Neural cell (in vitro differentiated cells): ENCODE measurements at regions not wholly inside any gene's neighbourhood (a gene's known extent, or its start where the extent isn't known, plus 50 kb on each side); places are given as distances from the start of the nearest gene placed in this dataset.

Experiments used
- H2AFZ ChIP-seq: fragments of 200-600, 300-800 bp; sonication (generic), shearing (Covaris generic); 2 replicates; pipeline ENCODE4 v1.6.0; 2014; ENCODE audit warnings: low read depth, mild to moderate bottlenecking, antibody characterized with exemption, low read length, moderate library complexity
- H3F3A ChIP-seq: fragments of 200-600 bp; shearing (Covaris generic); 2 replicates; pipeline ENCODE4 v1.6.1; 2016; ENCODE audit warnings: mild to moderate bottlenecking, moderate library complexity, mixed read lengths, antibody characterized with exemption, low read length; ENCODE audit not compliant: insufficient read depth, poor library complexity, severe bottlenecking
- H3K27ac ChIP-seq: fragments of 200-600, 300-800 bp; sonication (generic), shearing (Covaris generic); 2 replicates; pipeline ENCODE4 v1.5.1; 2014; ENCODE audit warnings: mild to moderate bottlenecking, low read length, moderate library complexity
- H3K27me3 ChIP-seq: fragments of 300-800, 200-600 bp; sonication (generic), shearing (Covaris generic); 2 replicates; pipeline ENCODE4 v1.6.0; 2014; ENCODE audit warnings: mild to moderate bottlenecking, low read depth, low read length, moderate library complexity; ENCODE audit not compliant: insufficient read depth
- H3K36me3 ChIP-seq: fragments of 300-800, 200-600 bp; sonication (generic), shearing (Covaris generic); 2 replicates; pipeline ENCODE4 v1.5.1; 2014; ENCODE audit warnings: mild to moderate bottlenecking, antibody characterized with exemption, low read length, moderate library complexity; ENCODE audit not compliant: insufficient read depth
- H3K4me2 ChIP-seq: fragments of 300-800, 200-600 bp; sonication (generic), shearing (Covaris generic); 2 replicates; pipeline ENCODE4 v1.6.0; 2014; ENCODE audit warnings: mild to moderate bottlenecking, low read length
- H3K4me3 ChIP-seq: fragments of 300-800, 200-600 bp; sonication (generic), shearing (Covaris generic); 2 replicates; pipeline ENCODE4 v1.5.1; 2014; ENCODE audit warnings: mild to moderate bottlenecking, low read length, moderate library complexity
- H3K79me2 ChIP-seq: fragments of 200-600 bp; shearing (Covaris generic); replicated peaks from 2 replicates; pipeline ENCODE4 v1.6.0; 2014; ENCODE audit warnings: mild to moderate bottlenecking, low read length, moderate library complexity; ENCODE audit not compliant: insufficient read depth
- H3K9ac ChIP-seq: fragments of 300-800, 200-600 bp; sonication (generic), shearing (Covaris generic); 2 replicates; pipeline ENCODE4 v1.6.1; 2016; ENCODE audit warnings: mild to moderate bottlenecking, low read length, mixed read lengths
- H3K9me2 ChIP-seq: fragments of 200-600 bp; shearing (Covaris generic); 2 replicates; pipeline ENCODE4 v1.6.1; 2016; ENCODE audit warnings: mild to moderate bottlenecking, low read length, mixed read lengths; ENCODE audit not compliant: insufficient read depth
- H3K9me3 ChIP-seq: fragments of 200-600, 300-800 bp; sonication (generic), shearing (Covaris generic); 2 replicates; pipeline ENCODE4 v1.6.1; 2016; ENCODE audit warnings: mild to moderate bottlenecking, mixed run types, low read length, moderate library complexity, mixed read lengths
- H4K20me1 ChIP-seq: fragments of 200-600 bp; shearing (Covaris generic); 2 replicates; pipeline ENCODE4 v1.6.1; 2016; ENCODE audit warnings: mild to moderate bottlenecking, mixed run types; ENCODE audit not compliant: insufficient read depth
- CTCF ChIP-seq: fragments of 450-650 bp; IDR thresholded peaks from 2 replicates; pipeline ENCODE4 v1.5.1; 2014; ENCODE audit warnings: antibody characterized with exemption, mild to moderate bottlenecking, moderate library complexity; ENCODE audit not compliant: poor library complexity, severe bottlenecking
- EP300 ChIP-seq: fragments of 450-650 bp; conservative IDR thresholded peaks from 2 replicates; pipeline ENCODE4 v1.6.1; 2014; ENCODE audit warnings: antibody characterized with exemption, mild to moderate bottlenecking, moderate library complexity; ENCODE audit not compliant: poor library complexity, severe bottlenecking
- EZH2 ChIP-seq: fragments of 200-600, 300-800 bp; shearing (Covaris generic), sonication (generic); IDR thresholded peaks from 2 replicates; pipeline ENCODE4 v1.6.1; 2014; ENCODE audit warnings: antibody characterized with exemption, low read length, borderline replicate concordance, mild to moderate bottlenecking; ENCODE audit not compliant: insufficient read depth, poor library complexity, severe bottlenecking
- MXI1 ChIP-seq: fragments of 450-650 bp; conservative IDR thresholded peaks from 2 replicates; pipeline ENCODE4 v1.6.1; 2014; ENCODE audit warnings: antibody characterized with exemption, mild to moderate bottlenecking; ENCODE audit not compliant: poor library complexity, severe bottlenecking
- POLR2AphosphoS5 ChIP-seq: IDR thresholded peaks from 2 replicates; pipeline ENCODE4 v1.6.1; 2012
- RAD21 ChIP-seq: fragments of 450-650 bp; conservative IDR thresholded peaks from 2 replicates; pipeline ENCODE4 v1.6.1; 2014; ENCODE audit warnings: antibody characterized with exemption, mild to moderate bottlenecking, moderate library complexity
- SMC3 ChIP-seq: fragments of 450-650 bp; conservative IDR thresholded peaks from 2 replicates; pipeline ENCODE4 v1.6.1; 2014; ENCODE audit warnings: antibody characterized with exemption, mild to moderate bottlenecking, moderate library complexity; ENCODE audit not compliant: poor library complexity
- TAF1 ChIP-seq: IDR thresholded peaks from 2 replicates; pipeline ENCODE4 v1.6.1; 2012; ENCODE audit warnings: low read depth
- TF ChIP-seq, protein P1 (sequence below): IDR thresholded peaks from 2 replicates; pipeline ENCODE4 v1.6.1; 2012; ENCODE audit warnings: borderline replicate concordance

DNA sequence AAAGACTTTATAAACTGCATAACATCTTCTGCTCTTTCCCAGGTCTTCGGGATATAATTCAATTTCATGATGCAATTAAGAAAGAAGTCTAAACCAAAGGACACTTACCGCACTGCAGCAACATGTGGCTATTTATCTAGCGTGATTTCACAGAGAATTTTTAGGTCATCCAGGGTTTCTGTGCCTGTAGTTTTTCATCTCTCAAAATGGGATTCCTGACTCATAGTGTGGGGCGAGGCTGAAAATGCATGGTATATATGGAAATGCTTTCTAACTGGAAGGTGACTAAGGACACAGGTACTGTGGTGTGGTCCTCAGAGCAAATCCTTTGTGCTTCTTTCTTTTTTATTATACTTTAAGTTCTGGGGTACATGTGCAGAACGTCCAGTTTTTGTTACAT lies 557.7 kb upstream of the KLF4 start:
- H3K27me3 ChIP-seq, result no peaks in the 10 kb centered on the region
- no peak overlapping the region for H3K9ac ChIP-seq
- H3K79me2 ChIP-seq, result no peaks in the 10 kb centered on the region
- H3K36me3 ChIP-seq, result no peaks in the 10 kb centered on the region
- no peaks in the 10 kb centered on the region for H4K20me1 ChIP-seq
- H3K27ac ChIP-seq, result no peak overlapping the region
- no peaks in the 10 kb centered on the region for H3F3A ChIP-seq
- H3K4me2 ChIP-seq, result no peak overlapping the region
- no peak overlapping the region for H2AFZ ChIP-seq
- no peak for TF ChIP-seq POLR2AphosphoS5
- TF ChIP-seq, protein P1, sequence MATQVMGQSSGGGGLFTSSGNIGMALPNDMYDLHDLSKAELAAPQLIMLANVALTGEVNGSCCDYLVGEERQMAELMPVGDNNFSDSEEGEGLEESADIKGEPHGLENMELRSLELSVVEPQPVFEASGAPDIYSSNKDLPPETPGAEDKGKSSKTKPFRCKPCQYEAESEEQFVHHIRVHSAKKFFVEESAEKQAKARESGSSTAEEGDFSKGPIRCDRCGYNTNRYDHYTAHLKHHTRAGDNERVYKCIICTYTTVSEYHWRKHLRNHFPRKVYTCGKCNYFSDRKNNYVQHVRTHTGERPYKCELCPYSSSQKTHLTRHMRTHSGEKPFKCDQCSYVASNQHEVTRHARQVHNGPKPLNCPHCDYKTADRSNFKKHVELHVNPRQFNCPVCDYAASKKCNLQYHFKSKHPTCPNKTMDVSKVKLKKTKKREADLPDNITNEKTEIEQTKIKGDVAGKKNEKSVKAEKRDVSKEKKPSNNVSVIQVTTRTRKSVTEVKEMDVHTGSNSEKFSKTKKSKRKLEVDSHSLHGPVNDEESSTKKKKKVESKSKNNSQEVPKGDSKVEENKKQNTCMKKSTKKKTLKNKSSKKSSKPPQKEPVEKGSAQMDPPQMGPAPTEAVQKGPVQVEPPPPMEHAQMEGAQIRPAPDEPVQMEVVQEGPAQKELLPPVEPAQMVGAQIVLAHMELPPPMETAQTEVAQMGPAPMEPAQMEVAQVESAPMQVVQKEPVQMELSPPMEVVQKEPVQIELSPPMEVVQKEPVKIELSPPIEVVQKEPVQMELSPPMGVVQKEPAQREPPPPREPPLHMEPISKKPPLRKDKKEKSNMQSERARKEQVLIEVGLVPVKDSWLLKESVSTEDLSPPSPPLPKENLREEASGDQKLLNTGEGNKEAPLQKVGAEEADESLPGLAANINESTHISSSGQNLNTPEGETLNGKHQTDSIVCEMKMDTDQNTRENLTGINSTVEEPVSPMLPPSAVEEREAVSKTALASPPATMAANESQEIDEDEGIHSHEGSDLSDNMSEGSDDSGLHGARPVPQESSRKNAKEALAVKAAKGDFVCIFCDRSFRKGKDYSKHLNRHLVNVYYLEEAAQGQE, result no peak
- no peak for TF ChIP-seq EZH2
- no peaks in the 10 kb centered on the region for H3K9me3 ChIP-seq
- H3K4me3 ChIP-seq, result no peak overlapping the region
- H3K9me2 ChIP-seq, result no peaks in the 10 kb centered on the region

DNA sequence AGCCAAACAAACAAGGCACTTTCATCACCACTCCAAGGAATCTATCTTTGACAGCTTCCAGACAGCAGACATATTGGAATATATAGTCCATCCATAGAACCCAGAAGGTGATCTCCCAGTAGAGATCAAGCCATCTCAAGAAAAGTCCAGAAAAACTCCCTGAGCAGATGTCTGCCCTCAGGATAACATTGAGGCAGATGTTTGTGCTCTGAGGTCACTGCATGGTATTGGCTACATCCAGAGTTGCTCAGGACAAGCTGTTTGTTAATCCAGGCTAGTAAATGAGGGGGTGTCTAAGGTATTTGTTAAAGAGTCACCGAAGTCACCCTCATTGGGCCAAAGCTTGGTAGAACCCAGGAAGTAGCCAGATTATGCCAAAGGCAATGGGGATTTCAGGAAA lies 556.3 kb upstream of the KLF4 start:
- TF ChIP-seq POLR2AphosphoS5 (no peak), EZH2 (no peak), MXI1 (no peak), CTCF (no peak), EP300 (no peak), RAD21 (no peak), SMC3 (no peak), TAF1 (no peak)
- TF ChIP-seq, protein P1, result no peak
- H3K9me2 ChIP-seq, result no peaks in the 10 kb centered on the region
- no peaks in the 10 kb centered on the region for H3K36me3 ChIP-seq
- H4K20me1 ChIP-seq, result no peaks in the 10 kb centered on the region
- H3K79me2 ChIP-seq, result no peaks in the 10 kb centered on the region
- H3K4me3 ChIP-seq, result no peak overlapping the region
- H3K27ac ChIP-seq, result no peak overlapping the region
- H2AFZ ChIP-seq, result no peak overlapping the region
- no peaks in the 10 kb centered on the region for H3K27me3 ChIP-seq
- no peak overlapping the region for H3K4me2 ChIP-seq
- no peaks in the 10 kb centered on the region for H3F3A ChIP-seq
- no peaks in the 10 kb centered on the region for H3K9me3 ChIP-seq
- no peak overlapping the region for H3K9ac ChIP-seq
